NB4 (cell line): ENCODE measurements at regions not wholly inside any gene's neighbourhood (a gene's known extent, or its start where the extent isn't known, plus 50 kb on each side); places are given as distances from the start of the nearest gene placed in this dataset.

Experiments
- DNase-seq: peaks from one replicate; pipeline ENCODE4 v3.0.0; 2010; ENCODE audit warnings: low read depth
- H3K4me3 ChIP-seq: one replicate; pipeline ENCODE4 v1.5.1; 2011; ENCODE audit warnings: mild to moderate bottlenecking, low read depth, low read length, moderate library complexity
- CTCF ChIP-seq: IDR thresholded peaks from one replicate; pipeline ENCODE4 v1.5.1; 2012; ENCODE audit warnings: low read depth, low read length
- MAX ChIP-seq: IDR thresholded peaks from 2 replicates; pipeline ENCODE4 v1.6.1; 2011; ENCODE audit warnings: low read depth, low read length
- MYC ChIP-seq: IDR thresholded peaks from 2 replicates; pipeline ENCODE4 v1.6.1; 2011; ENCODE audit warnings: low read depth, low read length
- POLR2A ChIP-seq: IDR thresholded peaks from 2 replicates; pipeline ENCODE4 v1.6.1; 2011; ENCODE audit warnings: mild to moderate bottlenecking; ENCODE audit not compliant: insufficient read length; ENCODE audit errors: extremely low read depth

GRCh38 chr18:34543356-34543755, 166.7 kb upstream of the DTNA start:
- no peak overlapping the region for H3K4me3 ChIP-seq
- no peak for DNase-seq
- TF ChIP-seq POLR2A, result no peak
- no peak for TF ChIP-seq MAX
- TF ChIP-seq MYC, result no peak
- TF ChIP-seq CTCF, result no peak

GRCh38 chr18:34543945-34544344, 166.2 kb upstream of the DTNA start:
- H3K4me3 ChIP-seq, result no peak overlapping the region
- TF ChIP-seq CTCF (no peak), POLR2A (no peak), MYC (no peak), MAX (no peak)
- no peak for DNase-seq

GRCh38 chr18:34544930-34545329, 165.2 kb upstream of the DTNA start:
- no peak overlapping the region for H3K4me3 ChIP-seq
- TF ChIP-seq MAX (no peak), CTCF (no peak), MYC (no peak), POLR2A (no peak)
- DNase-seq, result no peak

GRCh38 chr18:34548120-34548972, 161.8 kb upstream of the DTNA start:
- no peak for DNase-seq
- TF ChIP-seq MAX (no peak), CTCF (no peak), MYC (no peak), POLR2A (no peak)

GRCh38 chr18:34548973-34549294, 161.2 kb upstream of the DTNA start:
- H3K4me3 ChIP-seq, result no peak overlapping the region
- DNase-seq, result no peak
- TF ChIP-seq MYC, result no peak
- no peak for TF ChIP-seq POLR2A
- no peak for TF ChIP-seq CTCF
- no peak for TF ChIP-seq MAX

More at GRCh38 chr18:34548120-34548972, 161.8 kb upstream of the DTNA start:
- H3K4me3 ChIP-seq, result no peak overlapping the region

GRCh38 chr18:34549367-34549766, 160.7 kb upstream of the DTNA start:
- H3K4me3 ChIP-seq, result no peak overlapping the region
- DNase-seq, result no peak
- TF ChIP-seq MYC (no peak), MAX (no peak), POLR2A (no peak), CTCF (no peak)
